Astrocyte (in vitro differentiated cells and primary cell): ENCODE measurements at regions not wholly inside any gene's neighbourhood (a gene's known extent, or its start where the extent isn't known, plus 50 kb on each side); places are given as distances from the start of the nearest gene placed in this dataset.

Source experiments
- DNase-seq: peaks from one replicate; pipeline ENCODE4 v3.0.0-alpha.2; 2010; ENCODE audit warnings: low read depth
- FAIRE-seq: peaks from 2 replicates; lab custom pipeline; 2011; peaks lifted over from hg19 to GRCh38; lab: Jason Lieb, UNC
- H2AFZ ChIP-seq: 2 replicates; pipeline ENCODE4 v1.6.0; 2012; ENCODE audit warnings: low read depth, low read length, inconsistent platforms
- H3K27ac ChIP-seq: 2 replicates; pipeline ENCODE4 v1.5.1; 2011; ENCODE audit warnings: low read depth, low read length, inconsistent platforms
- H3K27me3 ChIP-seq: 2 replicates; pipeline ENCODE4 v1.6.0; 2011; ENCODE audit warnings: low read length, inconsistent platforms; ENCODE audit not compliant: insufficient read depth
- H3K36me3 ChIP-seq: 2 replicates; pipeline ENCODE4 v1.5.1; 2011; ENCODE audit warnings: low read length, inconsistent platforms; ENCODE audit not compliant: insufficient read depth
- H3K4me1 ChIP-seq: 2 replicates; pipeline ENCODE4 v1.5.1; 2011; ENCODE audit warnings: low read length, inconsistent platforms; ENCODE audit not compliant: insufficient read depth
- H3K4me2 ChIP-seq: 2 replicates; pipeline ENCODE4 v1.6.0; 2012; ENCODE audit warnings: low read length, inconsistent platforms
- H3K4me3 ChIP-seq: 2 replicates; pipeline ENCODE4 v1.5.1; 2011; ENCODE audit warnings: low read depth, mild to moderate bottlenecking, low read length, inconsistent platforms; ENCODE audit not compliant: insufficient read depth
- H3K79me2 ChIP-seq: 2 replicates; pipeline ENCODE4 v1.6.0; 2012; ENCODE audit warnings: mild to moderate bottlenecking, low read length, inconsistent platforms; ENCODE audit not compliant: insufficient read depth
- H3K9ac ChIP-seq: 2 replicates; pipeline ENCODE4 v1.6.0; 2012; ENCODE audit warnings: mild to moderate bottlenecking, low read length, inconsistent platforms
- H3K9me3 ChIP-seq: 2 replicates; pipeline ENCODE4 v1.5.1; 2012; ENCODE audit warnings: low read depth, mild to moderate bottlenecking, low read length, inconsistent platforms; ENCODE audit not compliant: insufficient read depth
- H4K20me1 ChIP-seq: 2 replicates; pipeline ENCODE4 v1.6.0; 2012; ENCODE audit warnings: low read length, inconsistent platforms; ENCODE audit not compliant: insufficient read depth
- H3K27ac Mint-ChIP-seq: one replicate; pipeline ENCODE4 v1.8.0; 2021; ENCODE audit warnings: mild to moderate bottlenecking, mixed read lengths; ENCODE audit not compliant: unreplicated experiment
- H3K27me3 Mint-ChIP-seq: one replicate; pipeline ENCODE4 v1.8.0; 2021; ENCODE audit warnings: low read depth, mixed read lengths; ENCODE audit not compliant: unreplicated experiment
- H3K36me3 Mint-ChIP-seq: one replicate; pipeline ENCODE4 v1.8.0; 2021; ENCODE audit warnings: low read depth, mixed read lengths; ENCODE audit not compliant: unreplicated experiment
- H3K4me1 Mint-ChIP-seq: one replicate; pipeline ENCODE4 v1.8.0; 2021; ENCODE audit warnings: low read depth, mixed read lengths; ENCODE audit not compliant: unreplicated experiment
- H3K4me3 Mint-ChIP-seq: one replicate; pipeline ENCODE4 v1.8.0; 2021; ENCODE audit warnings: mild to moderate bottlenecking, moderate library complexity, mixed read lengths; ENCODE audit not compliant: unreplicated experiment
- H3K9me3 Mint-ChIP-seq: one replicate; pipeline ENCODE4 v1.8.0; 2021; ENCODE audit warnings: mild to moderate bottlenecking, mixed read lengths; ENCODE audit not compliant: unreplicated experiment
- EZH2 ChIP-seq: IDR thresholded peaks from 2 replicates; pipeline ENCODE4 v1.6.1; 2012; ENCODE audit warnings: mild to moderate bottlenecking, low read length, inconsistent platforms; ENCODE audit not compliant: insufficient read depth
- TF ChIP-seq, protein P1 (sequence below): IDR thresholded peaks from 2 replicates; pipeline ENCODE4 v1.5.1; 2011; ENCODE audit warnings: low read depth, mild to moderate bottlenecking, inconsistent platforms, low read length, moderate library complexity; ENCODE audit not compliant: insufficient read depth

DNA sequence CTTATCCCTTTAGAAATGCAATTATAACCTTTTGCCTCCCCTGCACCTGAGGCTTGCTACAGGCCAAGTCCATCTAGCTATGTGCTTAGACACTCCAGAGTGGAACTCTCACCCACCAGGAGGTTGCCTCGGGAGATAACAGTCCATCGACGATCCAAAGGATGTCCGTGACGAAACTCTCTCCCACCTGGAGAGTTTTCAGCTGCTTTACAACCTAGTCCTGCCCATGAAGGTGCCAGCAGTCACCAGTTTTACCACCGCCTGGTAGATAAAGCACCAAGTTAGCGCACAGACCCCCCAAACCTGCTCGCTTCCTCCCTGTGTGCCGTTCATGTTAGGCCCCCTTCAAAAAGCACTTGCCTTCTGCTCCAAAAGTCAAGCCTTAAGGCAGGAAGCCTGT, 53.1 kb upstream of the SHISAL1 start:
- no peak overlapping the region for H3K27ac Mint-ChIP-seq
- peaks cover 11% of the 10 kb centered on the region for H3K27me3 ChIP-seq
- no peaks in the 10 kb centered on the region for H3K36me3 ChIP-seq
- H3K4me1 ChIP-seq = peaks cover 31% of the 10 kb centered on the region
- no peak overlapping the region for H3K4me3 Mint-ChIP-seq
- no peak overlapping the region for H3K9ac ChIP-seq
- no peak for DNase-seq
- no peak overlapping the region for H3K4me3 ChIP-seq
- no peaks in the 10 kb centered on the region for H4K20me1 ChIP-seq
- H3K9me3 Mint-ChIP-seq = no peaks in the 10 kb centered on the region
- H3K4me1 Mint-ChIP-seq = peaks cover 4% of the 10 kb centered on the region
- no peak overlapping the region for H3K4me2 ChIP-seq
- no peak overlapping the region for H3K27ac ChIP-seq
- no peak for FAIRE-seq
- H2AFZ ChIP-seq = no peak overlapping the region
- H3K9me3 ChIP-seq = no peaks in the 10 kb centered on the region
- TF ChIP-seq, protein P1, sequence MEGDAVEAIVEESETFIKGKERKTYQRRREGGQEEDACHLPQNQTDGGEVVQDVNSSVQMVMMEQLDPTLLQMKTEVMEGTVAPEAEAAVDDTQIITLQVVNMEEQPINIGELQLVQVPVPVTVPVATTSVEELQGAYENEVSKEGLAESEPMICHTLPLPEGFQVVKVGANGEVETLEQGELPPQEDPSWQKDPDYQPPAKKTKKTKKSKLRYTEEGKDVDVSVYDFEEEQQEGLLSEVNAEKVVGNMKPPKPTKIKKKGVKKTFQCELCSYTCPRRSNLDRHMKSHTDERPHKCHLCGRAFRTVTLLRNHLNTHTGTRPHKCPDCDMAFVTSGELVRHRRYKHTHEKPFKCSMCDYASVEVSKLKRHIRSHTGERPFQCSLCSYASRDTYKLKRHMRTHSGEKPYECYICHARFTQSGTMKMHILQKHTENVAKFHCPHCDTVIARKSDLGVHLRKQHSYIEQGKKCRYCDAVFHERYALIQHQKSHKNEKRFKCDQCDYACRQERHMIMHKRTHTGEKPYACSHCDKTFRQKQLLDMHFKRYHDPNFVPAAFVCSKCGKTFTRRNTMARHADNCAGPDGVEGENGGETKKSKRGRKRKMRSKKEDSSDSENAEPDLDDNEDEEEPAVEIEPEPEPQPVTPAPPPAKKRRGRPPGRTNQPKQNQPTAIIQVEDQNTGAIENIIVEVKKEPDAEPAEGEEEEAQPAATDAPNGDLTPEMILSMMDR = no peak
- TF ChIP-seq EZH2 = no peak
- no peaks in the 10 kb centered on the region for H3K79me2 ChIP-seq
- no peaks in the 10 kb centered on the region for H3K36me3 Mint-ChIP-seq
- H3K27me3 Mint-ChIP-seq = peaks cover 36% of the 10 kb centered on the region

GRCh38 chr22:44365191-44365590, 52.4 kb upstream of the SHISAL1 start:
- Histone ChIP-seq H3K4me2 (no peak overlapping the region), H3K27me3 (peaks cover 11% of the 10 kb centered on the region), H3K4me1 (peaks cover 38% of the 10 kb centered on the region), H2AFZ (no peak overlapping the region), H4K20me1 (no peaks in the 10 kb centered on the region), H3K9ac (no peak overlapping the region), H3K79me2 (no peaks in the 10 kb centered on the region), H3K36me3 (no peaks in the 10 kb centered on the region), H3K4me3 (no peak overlapping the region), H3K27ac (no peak overlapping the region), H3K9me3 (no peaks in the 10 kb centered on the region)
- Mint-ChIP-seq H3K27ac (no peak overlapping the region), H3K27me3 (peaks cover 35% of the 10 kb centered on the region), H3K9me3 (no peaks in the 10 kb centered on the region), H3K4me3 (no peak overlapping the region), H3K4me1 (peaks cover 4% of the 10 kb centered on the region), H3K36me3 (no peaks in the 10 kb centered on the region)
- DNase-seq = peak; percentile 19
- TF ChIP-seq, protein P1 = no peak
- TF ChIP-seq EZH2 = no peak
- no peak for FAIRE-seq

- TF ChIP-seq, protein P1 = no peak
- no peak for TF ChIP-seq EZH2
- no peak for DNase-seq
Observed at GRCh38 chr22:44364751-44365130, 52.0 kb upstream of the SHISAL1 start.

More at GRCh38 chr22:44364751-44365130, 52.0 kb upstream of the SHISAL1 start:
- H3K4me1 Mint-ChIP-seq = peaks cover 4% of the 10 kb centered on the region
- Histone ChIP-seq H3K4me1 (peaks cover 40% of the 10 kb centered on the region), H3K36me3 (no peaks in the 10 kb centered on the region), H3K9ac (no peak overlapping the region), H3K4me3 (no peak overlapping the region), H3K9me3 (no peaks in the 10 kb centered on the region), H3K79me2 (no peaks in the 10 kb centered on the region), H3K4me2 (no peak overlapping the region), H3K27ac (no peak overlapping the region), H4K20me1 (no peaks in the 10 kb centered on the region), H2AFZ (no peak overlapping the region), H3K27me3 (peaks cover 11% of the 10 kb centered on the region)
- peaks cover 35% of the 10 kb centered on the region for H3K27me3 Mint-ChIP-seq
- no peaks in the 10 kb centered on the region for H3K9me3 Mint-ChIP-seq
- no peak for FAIRE-seq
- no peaks in the 10 kb centered on the region for H3K36me3 Mint-ChIP-seq
- no peak overlapping the region for H3K4me3 Mint-ChIP-seq
- H3K27ac Mint-ChIP-seq = no peak overlapping the region
